MV-4-11 (cell line): ENCODE measurements at regions not wholly inside any gene's neighbourhood (a gene's known extent, or its start where the extent isn't known, plus 50 kb on each side); places are given as distances from the start of the nearest gene placed in this dataset.
"Not testable (repeated sequence)": the region's sequence is repeated elsewhere in the genome, so short reads cannot be mapped to it uniquely, and the experiment has no call there.

Source experiments
- DNase-seq: peaks from one replicate; lab custom pipeline; 2025; lab: John Stamatoyannopoulos, UW

DNA sequence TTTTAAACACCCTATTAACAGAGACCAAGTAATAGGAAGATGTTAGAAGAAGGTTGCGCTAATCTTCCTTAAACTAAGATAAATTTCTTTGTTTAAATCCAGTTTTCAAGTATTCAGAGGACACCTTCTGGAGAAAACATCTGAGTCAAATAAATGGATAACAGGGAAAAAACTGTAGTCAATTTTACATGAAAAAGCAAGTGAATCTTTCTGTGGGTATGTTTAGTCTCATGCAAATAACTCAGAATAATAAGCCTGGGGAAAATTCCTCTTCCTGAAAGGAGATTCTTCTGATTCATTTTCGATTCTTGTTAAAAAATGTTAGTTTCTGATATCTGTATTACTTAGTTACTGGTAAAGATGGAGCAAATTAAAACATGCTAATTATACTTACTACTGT, 145.5 kb downstream of the CTH start:
- DNase-seq = no peak

DNA sequence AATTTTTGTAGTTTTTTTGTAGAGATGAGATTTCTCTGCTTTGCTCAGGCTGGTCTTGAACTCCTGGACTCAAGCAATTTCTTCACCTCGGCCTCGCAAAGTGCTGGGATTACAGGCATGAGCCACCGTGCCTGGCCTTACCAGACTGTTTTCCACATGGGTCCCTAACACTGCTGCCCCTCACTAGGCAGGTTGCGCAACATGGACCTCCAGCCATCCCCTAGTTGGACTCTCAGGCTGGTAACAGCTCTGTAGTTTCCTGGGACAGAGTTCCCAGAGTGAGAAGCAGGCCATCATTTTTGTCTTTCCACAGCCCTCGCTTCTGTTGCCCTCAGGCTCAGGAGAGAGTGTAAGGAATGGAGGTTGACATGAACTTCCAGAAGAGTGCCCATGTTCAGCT, 156.1 kb downstream of the CTH start:
- DNase-seq = no peak

DNA sequence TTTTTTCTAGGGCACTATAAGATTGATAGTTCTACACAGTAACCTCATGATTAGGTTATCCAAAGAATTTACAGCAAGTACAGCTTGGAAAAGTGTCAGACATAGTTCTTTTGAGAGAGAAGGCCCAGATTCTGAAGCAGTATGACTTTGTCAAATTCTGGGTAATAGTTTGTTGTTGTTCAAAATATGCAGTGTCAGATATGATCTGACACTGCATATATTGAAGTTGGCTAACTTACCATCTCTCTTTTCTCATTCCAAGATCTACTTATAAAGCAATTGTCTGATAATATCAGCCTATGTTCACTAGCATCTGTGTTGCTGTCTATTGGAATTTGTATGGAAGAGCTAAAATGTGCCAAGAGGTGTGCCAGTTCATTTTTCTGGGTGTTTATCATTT, 160.1 kb downstream of the CTH start:
- DNase-seq = no peak

DNA sequence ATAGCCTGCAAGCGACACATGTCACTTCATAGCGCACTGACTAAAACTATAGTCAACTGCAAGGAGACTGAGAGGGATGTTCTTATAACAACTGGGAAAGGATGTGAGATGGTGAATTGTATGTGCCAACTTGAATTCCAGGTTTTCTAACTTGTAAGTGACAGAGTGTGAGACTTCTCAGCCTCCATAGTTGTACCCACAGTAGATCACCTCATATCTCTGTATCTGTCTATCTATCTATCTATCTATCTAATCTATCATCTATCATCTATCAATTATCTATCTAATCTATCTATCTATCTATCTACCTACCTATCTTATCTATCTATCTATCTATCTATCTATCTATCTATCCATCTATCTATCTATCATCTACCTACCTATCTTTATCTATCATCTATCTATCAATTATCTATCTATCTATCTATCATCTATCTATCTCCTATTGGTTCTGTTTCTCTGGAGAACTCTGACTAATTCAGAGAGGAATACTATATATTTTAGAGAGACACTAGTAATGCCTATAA, 162.3 kb downstream of the CTH start:
- DNase-seq = no peak

DNA sequence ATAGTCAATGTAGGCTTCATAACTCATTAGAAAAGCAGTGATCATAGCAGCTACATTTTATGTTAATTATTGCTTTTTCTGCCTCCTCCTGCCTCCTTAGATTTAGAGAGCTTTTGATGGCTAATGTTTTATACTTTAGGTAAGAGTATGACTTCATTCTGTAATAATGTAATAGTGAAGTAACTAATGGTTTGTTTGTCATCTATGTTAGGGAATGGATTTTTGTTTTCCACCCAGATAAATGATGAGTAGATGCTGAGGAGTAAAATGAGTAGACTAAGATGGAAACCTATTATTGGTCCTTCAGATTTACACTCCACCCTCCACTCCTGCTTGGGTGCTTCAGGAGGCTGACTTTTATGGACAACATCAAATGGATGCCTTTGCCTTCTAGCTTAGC, 170.6 kb downstream of the CTH start:
- no peak for DNase-seq

DNA sequence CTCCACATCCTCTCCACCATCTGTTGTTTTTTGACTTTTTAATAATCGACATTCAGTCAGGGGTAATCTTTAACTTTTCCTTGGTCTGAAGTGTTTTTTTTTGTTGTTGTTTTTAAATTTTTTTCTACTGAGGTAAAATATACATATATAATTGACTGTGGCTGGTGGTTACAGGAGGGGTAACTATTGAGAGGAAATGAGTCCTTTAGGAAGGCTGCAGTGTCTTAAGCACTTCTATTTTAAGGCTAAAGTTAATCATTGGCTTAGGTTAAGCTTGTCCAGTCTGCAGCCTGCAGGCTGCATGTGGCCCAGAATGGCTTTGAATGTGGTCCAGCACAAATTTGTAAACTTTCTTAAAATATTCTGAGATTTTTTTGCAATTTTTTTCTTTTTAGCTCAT, 172.5 kb downstream of the CTH start:
- DNase-seq = peak; percentile 5

DNA sequence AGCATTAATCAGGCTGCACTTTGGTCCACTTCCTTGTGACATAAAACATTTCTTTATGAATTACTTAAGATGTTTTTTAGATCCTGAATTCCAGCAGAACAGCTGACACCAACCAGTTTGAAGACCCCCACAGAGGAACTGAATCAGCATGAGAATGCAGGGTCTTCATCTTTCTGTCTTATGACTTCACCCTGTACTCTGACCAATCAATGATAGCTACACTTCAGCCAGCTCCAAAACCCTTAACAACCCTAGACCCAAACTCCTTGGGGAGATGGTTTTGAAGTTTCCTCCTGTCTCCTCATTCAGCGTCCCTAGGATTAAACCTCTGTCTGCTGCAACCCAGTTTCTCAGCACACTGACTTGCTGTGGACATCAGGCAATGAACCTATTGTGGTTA, 175.0 kb downstream of the CTH start:
- DNase-seq = no peak

DNA sequence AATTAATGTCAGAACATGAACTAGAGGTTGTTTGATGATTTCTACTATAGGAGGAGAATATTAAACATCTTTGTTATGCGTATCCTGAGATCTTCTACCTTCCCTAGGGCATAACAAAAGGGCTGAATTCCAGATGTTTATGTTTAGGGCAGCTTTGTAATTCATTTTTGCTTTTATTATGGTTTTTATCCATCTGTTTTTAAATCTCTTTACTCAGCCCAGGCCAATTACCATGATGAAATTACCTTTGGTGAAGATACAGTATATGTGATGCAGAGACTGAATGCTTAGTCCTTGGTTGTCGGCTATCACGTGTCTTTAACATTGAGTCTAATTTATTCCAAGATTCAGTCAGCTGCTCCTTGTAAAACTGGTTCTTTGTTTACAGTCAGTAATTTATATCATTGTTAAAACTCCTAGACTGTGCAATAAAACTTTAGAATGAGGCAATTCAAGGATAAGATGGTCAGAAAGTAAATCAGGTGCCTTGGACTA, 176.9 kb downstream of the CTH start:
- DNase-seq = no peak

DNA sequence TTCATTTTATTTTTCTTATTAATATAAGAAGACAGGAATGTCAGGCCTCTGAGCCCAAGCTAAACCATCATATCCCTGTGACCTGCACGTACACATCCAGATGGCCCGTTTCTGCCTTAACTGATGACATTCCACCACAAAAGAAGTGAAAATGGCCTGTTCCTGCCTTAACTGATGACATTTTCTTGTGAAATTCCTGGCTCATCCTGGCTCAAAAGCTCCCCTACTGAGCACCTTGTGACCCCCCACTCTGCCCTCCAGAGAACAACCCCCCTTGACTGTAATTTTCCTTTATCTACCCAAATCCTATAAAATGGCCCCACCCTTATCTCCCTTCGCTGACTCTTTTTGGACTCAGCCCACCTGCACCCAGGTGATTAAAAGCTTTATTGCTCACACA, 182.5 kb downstream of the CTH start:
- not testable (repeated sequence) for DNase-seq

DNA sequence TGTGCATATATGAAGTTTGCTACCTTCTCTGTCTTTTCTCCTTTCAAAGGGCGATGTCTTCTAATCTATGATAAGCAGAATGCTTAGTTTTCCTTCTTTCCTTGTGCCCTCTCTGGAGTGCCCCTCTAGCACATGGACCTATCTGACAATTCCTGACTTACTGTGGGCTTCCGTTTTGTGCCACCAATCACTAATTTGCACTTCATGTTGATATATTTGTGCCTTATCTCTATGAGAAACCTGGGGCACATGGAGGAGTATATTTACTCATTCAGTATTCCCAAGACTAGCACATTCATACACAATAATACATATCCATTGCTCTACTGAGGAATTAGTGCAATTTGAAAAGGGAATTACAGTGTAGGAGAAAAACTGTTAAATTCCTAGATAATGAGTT, 197.7 kb downstream of the CTH start:
- no peak for DNase-seq

DNA sequence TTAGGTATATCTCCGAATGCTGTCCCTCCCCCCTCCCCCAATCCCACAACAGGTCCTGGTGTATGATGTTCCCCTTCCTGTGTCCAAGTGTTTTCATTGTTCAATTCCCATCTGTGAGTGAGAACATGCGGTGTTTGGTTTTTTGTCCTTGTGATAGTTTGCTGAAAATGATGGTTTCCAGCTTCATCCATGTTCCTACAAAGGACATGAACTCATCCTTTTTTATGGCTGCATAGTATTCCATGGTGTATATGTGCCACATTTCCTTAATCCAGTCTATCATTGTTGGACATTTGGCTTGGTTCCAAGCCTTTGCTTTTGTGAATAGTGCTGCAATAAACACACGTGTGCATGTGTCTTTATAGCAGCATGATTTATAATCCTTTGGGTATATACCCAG, 199.1 kb downstream of the CTH start:
- not testable (repeated sequence) for DNase-seq

DNA sequence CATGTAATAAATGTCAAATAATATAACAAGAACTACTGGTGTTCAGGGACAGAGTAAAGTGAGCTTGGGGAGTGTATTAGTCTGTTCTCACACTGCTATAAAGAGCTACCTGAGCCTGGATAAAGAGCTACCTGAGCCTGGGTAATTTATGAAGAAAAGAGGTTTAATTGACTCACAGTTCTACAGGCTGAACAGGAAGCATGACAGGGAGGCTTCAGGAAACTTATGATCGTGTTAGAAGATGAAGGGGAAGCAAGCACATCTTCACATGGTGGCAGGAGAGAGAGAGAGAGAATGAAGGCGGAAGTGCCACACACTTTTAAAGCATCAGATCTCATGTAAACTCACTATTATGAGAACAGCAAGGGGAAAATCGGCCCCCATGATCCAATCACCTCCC, 205.9 kb downstream of the CTH start:
- no peak for DNase-seq

DNA sequence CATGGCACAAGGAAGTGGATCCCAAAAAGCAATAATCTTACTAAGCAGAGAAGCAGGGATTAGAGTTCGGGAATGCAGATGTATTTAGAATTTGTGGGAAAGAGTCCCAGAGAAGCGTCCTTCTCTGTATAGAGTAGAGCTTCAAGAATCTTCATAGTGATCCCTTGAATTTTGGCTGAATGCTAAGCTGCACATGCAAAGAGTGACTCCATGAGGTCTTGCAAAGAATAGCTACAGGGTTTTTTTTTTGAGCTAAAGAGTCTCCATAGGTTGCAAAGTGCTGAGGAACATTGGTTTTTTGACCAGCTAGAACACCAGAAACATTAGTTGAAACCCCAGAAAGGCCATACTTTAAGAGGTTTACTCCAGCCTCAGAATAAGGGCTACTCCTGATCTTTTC, 206.7 kb downstream of the CTH start:
- DNase-seq = no peak

DNA sequence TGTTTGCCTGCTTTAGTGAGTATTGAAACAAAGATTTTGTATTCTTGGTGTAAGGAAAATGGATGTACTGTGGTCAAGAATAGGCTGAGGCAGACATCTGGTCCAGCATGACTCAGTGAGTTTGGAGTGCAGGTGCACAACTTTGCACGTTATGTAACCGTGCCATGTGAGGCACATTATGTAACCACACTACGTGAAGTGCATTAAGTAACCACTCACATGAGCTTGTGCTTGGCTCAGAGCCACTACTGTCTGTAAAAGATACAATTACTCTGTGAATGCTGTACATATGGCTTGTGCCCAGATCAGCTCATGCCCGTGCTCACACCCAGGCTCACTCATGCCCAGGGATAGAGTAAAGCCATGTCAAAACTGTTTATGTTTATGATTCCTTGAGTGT, 216.8 kb downstream of the CTH start:
- peak; percentile 26 for DNase-seq

DNA sequence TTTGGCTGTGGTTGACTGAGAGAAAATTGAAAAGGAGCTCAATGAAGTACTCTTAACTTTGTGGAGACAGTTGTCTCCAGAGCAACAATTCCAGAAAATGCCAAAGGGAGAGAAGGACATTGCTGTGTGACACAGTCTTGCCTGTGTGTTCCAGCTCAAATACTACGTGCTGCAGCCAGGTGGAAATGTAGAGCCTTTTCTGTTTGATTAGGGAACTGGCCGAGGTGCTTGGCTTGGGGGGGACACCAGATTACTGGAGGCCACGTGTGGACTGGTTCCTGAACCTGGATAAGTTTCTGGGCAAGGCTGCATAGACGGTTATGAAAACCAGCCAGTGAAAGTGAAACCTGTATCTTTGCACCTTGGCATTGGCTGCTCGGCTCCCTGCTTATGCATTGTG, 217.9 kb downstream of the CTH start:
- DNase-seq = no peak

DNA sequence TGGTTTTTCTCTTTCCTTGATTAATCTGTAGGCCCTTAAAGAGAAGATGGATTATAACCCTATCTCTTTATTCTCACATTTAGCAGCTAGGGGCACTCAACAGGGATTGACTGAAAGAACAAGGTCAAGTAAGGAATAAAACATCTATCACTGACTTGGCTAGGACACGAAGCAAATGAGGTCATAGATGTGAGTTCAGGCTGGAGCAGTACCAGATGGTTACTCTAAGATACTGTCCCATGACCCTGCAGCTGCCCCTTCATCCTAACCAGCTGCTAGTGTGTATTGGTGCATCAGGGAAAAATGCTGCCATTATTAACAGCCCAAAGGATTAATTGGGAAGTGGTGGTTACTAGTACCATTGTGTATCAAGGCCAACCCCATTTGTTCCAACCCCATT, 221.9 kb downstream of the CTH start:
- no peak for DNase-seq

DNA sequence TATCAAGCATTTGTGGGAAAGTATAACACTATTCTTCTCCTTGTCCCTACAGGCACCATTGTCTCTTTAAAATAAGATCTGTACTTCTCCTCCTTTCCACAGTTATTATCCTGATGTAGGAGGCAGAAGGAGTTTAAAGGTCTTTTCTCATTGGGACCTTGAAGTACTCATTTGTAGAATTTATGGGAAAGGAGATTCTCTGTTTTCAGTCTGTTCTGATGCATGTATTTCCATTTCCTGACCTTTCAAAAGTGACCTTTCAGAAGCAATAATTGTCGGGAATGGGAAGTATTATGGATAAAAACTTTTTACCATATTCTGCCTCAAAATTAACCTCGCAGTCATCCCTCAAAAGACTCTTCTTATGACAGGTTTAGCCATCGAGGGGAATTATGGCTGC, 224.8 kb downstream of the CTH start:
- DNase-seq = no peak

DNA sequence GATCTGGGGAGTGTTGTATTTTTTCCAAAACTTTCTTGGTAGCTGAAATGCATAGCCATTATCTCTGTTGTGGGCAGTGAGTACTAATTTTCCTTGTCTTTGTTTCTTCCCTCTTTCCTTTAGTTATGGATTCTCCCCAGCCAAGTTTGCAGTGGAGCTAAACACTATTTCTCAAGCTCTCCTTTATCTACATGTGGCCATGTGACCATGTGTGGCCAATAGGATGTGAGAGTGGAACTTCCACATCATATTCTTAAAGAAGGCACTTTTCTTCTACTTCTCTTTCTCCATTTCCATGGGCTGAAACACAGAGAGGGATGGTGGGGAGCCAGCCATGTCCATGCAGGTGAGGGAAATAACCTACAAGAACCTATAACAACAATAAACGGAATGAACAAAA, 230.8 kb downstream of the CTH start:
- peak; percentile 3 for DNase-seq

DNA sequence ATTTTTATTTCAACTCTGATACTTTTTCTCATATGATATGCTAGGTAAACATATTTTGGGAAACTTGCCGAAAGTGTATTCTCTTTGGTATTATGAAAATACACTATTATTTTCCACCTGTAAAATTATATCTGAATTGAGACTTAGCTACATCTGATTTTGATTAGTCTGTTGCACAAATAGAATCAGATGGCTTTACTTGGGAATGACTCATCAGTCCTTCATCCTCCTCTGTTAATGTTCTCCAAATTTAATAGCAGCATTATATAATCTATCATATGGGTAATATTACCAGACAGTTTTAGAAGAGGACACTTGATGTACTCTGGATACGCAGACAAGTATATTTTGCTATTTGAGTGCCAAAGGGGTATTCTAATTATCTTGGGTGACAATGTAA, 245.3 kb downstream of the CTH start:
- DNase-seq = no peak

DNA sequence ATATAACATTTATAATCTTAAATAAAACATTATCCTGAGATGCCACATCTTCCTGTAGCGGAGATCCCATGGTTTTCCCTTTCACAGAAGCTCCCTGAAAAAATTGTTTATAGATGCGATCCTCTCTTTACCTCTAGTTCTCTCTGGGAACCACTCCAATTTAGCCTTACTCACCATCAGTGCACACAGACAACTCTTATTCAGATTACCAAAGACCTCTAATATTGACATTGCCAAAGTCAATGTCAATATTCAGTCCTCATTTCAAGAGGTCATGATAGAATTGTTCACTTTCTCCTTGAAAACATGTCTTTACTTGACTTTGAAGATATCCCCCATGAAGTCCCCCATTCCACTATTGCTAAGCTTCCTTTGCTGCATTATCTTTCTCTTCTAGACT, 248.8 kb downstream of the CTH start:
- no peak for DNase-seq

DNA sequence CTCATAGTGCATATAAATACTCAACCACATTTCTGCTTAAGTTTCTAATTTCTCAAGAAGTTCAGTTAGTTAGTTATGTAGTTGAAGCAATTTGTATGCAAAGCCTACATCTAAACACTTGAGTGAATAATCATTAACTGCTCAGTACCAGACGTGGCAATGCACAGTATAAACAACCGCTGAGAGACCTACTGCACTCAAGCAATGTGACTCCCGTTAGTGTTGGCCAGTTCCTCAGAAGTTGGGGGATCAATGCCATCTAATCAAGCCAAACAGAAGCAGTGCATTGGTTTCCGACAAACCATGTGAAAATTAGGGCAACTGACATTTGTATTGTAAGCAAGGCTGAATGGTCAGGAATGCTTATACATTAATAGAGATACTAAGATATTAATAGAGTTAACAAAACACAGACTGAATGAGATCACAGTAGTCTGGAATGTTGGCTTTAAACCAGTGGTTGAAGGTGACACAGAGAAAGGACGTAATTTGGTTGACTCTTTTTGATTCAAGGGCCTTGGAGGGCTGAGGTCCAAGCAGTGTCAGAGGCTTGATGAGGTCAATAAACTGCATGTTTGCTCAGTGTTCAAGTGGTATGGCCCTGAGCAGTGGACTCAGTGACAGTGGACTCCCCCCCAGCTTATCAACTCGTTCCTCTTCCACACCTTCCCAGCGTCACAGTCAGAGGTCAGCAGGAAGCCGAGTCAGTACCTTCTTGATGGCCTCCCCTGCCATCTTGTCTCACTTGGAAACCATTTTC, 255.5 kb downstream of the CTH start:
- DNase-seq = no peak

DNA sequence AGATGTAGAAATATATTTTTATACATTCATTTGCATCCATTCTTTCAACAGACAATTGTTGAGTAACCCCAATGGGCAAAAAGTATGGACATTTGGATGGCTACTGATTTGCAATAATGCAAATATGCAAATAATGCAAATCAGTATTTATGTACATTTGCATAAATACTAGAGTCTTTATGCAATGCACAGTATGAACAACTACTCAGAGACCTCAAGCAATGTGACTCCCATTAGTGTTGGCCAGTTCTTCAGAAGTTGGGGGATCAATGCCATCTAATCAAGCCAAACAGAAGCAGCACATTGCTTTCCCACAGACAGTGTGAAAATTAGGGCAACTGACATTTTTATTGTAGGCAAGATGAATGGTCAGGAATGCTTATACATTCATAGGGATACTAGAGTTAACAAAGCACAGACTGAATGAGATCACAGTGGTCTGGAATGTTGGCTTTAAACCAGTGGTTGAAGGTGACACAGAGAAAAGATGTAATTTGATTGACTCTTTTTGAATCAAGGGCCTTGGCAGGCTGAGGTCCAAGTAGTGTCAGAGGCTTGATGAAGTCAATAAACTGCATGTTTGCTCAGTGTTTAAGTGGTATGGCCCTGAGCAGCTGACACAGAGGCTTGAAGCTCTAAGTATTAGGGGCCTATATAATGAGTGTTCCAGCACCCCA, 256.6 kb downstream of the CTH start:
- DNase-seq = no peak

DNA sequence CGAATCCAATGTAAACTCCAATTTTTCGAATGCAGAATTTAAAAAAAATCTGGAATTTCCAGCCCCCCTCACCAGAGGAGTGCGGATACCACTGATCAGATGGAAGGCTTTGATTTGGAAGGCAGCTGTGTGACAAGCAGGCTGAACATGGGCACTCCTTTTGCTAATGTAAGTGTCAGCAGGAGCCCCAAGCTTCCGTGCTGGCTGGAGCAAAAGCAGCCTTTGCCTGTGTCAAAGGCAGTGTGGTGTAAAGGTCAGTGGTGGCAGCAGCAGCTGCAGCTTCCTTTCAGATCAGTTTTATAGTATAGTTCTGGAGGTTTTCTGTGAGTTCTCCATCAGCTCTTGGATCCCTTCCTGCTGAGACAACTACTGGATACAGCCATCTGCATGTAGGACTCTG, 259.9 kb downstream of the CTH start:
- DNase-seq = no peak

DNA sequence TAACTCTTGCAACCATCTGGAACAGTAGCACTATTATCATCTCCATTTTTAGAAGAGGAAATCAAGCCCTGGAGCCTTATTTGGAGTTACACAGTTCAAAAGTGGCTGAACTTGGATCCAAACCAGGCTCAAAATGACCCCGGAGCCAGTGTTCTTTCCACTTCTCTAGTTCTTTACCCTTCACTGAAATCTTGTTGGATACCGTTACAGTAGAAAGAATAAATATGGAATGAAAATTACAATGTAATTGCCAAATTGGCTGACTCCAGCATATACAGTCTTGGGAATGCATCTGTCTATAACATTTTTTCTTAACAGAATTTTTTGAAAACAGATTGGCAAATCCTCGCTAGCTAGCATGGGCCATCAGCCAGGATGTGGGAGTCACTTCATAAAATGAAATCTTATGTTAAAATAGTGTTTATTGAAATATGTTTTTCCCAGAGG, 261.4 kb downstream of the CTH start:
- DNase-seq = no peak
